ENCODE measurements at regions not wholly inside any gene's neighbourhood (a gene's known extent, or its start where the extent isn't known, plus 50 kb on each side); places are given as distances from the start of the nearest gene placed in this dataset.
"Not testable (repeated sequence)": the region's sequence is repeated elsewhere in the genome, so short reads cannot be mapped to it uniquely, and the experiment has no call there.

DNA sequence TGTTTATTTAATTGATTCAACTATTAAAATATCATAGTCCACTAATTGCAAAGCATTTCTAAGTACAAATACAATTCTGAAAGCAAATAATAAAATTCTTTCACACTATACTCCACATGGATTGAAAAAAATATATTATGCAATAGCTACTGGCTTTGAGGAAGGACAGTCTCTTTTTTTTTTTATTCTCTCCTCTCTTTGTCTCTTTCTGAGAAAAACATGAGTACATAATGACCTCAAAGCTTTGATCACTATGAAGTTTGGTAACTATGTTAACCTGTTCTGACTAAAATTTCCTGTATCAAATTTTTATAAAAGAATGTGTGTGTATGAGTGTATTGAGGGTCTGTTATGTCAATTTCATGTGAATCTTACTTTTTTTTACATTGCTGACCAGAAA lies 96.2 kb downstream of the RGS2 start:
- peak; percentile 39 for DNase-seq (ENCODE audit: low read depth)

DNA sequence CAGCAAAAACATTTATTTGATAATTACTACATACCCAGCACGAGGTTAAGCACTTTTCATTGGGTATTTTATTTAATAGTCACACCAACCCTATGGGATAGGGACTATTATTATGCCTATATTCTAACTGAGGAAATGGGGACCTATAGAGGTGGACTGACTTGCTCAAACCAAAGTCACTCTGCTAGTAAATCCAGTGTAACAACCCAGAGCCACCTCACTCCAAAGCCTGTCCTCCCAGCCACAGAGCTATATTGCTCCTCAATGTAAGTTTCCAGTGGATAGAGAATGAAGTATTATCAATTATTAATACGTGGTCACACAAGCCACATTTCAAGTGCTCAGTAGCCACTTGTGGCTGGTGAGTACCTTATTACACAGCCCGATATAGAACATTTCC lies 97.5 kb downstream of the RGS2 start:
- DNase-seq (ENCODE audit: low read depth) = no peak

DNA sequence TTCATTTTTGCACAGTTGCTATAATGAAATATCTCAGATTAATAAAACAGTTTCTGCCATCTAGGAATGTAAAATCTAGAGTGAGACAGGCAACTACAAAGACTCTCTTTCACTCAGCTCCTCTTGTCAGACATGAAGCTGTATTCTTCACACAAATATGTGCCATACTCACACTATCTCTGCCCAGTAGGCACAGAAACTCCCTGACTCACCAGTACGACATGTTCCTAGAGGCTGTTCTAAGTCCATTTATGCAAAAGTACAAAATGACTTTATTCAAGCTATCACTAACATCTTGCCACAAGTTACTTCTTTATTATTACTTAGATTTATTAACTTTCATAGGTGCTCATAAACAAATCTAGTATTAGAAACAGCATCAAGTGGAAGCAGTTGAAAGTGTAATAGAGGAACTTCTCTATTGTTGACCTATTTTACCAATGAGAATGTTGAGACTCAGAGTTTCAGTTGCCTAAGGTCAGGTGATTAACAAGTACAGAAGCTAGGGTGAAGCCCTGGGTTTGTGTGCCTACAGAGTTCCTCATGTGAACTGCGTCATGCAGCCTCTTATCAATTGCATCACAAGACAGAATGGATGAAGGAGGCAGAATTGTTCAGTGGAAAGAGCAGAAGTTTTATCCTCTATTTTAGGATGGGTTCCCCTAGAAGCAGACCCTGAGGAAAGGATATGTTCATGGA lies 98.9 kb downstream of the RGS2 start:
- DNase-seq (ENCODE audit: low read depth) = peak; percentile 92

- not testable (repeated sequence) for DNase-seq (ENCODE audit: low read depth)
Measured at GRCh38 chr1:192911896-192912656, 103.2 kb downstream of the RGS2 start.

DNA sequence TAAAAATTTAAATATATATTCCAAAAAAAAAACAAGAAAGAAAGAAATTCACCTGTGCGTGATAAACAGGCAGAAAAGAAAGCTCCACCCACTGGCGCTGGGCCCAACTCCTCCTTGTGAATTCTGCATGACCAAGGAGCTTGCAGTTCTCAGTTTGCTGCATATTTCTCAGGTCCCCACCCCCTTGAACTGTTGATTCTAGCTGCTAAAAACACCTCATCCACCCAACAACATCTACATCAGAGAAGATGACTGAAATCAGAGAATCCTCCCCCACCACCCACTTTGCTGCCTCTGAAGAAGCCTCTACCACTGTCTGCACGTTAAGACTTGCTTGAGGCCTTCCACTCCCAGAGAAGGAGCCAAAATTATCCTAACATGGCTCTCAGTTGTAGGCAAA lies 104.8 kb downstream of the RGS2 start:
- DNase-seq (ENCODE audit: low read depth) = no peak

GRCh38 chr1:192914092-192914491 lies 105.3 kb downstream of the RGS2 start:
- peak; percentile 34 for DNase-seq (ENCODE audit: low read depth)

GRCh38 chr1:192914696-192915095 lies 105.9 kb downstream of the RGS2 start:
- no peak for DNase-seq (ENCODE audit: low read depth)

GRCh38 chr1:192916021-192916420 lies 107.2 kb downstream of the RGS2 start:
- DNase-seq (ENCODE audit: low read depth) = no peak

GRCh38 chr1:192918259-192918658 lies 109.4 kb downstream of the RGS2 start:
- DNase-seq (ENCODE audit: low read depth) = no peak

DNA sequence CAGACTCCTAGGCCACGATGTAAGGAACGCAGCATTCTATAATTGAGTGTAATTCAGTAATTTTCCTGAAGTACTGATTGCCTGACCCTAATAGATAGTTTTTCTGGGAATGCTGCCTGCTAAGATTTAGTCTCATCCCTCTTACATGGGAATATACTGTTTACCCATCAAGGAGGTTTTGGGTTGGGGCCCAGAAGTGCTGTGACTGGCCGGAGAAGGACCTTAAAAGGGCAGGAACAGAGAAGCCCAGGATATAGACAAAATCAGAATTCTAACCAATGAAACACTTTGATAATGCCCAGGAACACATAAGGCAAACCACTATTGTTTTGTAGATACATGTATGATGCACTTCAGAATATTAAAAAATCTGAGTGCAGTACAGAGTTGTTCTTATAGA lies 111.6 kb downstream of the RGS2 start:
- DNase-seq (ENCODE audit: low read depth) = no peak

DNA sequence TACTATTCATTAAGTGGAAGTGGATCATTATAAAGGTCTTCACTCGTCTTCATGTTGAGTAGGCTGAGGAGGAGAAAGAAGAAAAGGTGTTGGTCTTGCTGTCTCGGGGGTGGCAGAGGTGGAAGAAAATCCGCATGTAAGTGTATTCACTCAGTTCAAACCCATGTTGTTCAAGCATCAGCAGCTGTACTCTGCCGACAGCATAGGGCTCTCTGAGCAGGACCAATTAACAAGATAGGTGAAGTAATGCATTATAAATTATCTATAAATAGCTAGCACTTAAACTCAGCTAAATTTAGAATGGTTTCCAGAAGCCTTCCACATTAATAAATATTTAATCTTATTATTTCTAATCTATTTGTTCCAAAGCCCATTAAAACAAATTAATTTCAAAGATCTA lies 116.8 kb downstream of the RGS2 start:
- DNase-seq (ENCODE audit: low read depth) = no peak

GRCh38 chr1:192926736-192927135 lies 117.9 kb downstream of the RGS2 start:
- DNase-seq (ENCODE audit: low read depth) = no peak

DNA sequence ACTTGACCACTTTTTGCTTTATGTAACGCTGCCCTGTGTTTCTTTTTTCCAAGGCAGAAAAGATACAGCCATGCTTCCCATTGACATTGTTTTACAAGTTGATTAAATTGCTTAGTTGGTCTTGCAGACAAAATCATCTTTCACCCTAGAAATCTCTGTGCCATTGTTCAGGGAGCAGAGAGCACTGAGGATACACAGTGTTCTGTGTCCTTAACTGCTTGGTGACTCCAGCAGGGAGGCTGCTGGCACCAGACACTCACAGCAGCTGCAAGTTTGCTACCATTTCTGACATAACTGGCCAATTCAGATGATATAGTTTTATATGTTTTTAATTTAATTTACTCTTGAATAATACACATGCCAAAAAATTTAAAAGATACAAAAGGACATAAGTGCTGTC lies 118.7 kb downstream of the RGS2 start:
- DNase-seq (ENCODE audit: low read depth) = no peak

- no peak for DNase-seq (ENCODE audit: low read depth)
Measured at GRCh38 chr1:192929597-192929996, 120.8 kb downstream of the RGS2 start.

DNA sequence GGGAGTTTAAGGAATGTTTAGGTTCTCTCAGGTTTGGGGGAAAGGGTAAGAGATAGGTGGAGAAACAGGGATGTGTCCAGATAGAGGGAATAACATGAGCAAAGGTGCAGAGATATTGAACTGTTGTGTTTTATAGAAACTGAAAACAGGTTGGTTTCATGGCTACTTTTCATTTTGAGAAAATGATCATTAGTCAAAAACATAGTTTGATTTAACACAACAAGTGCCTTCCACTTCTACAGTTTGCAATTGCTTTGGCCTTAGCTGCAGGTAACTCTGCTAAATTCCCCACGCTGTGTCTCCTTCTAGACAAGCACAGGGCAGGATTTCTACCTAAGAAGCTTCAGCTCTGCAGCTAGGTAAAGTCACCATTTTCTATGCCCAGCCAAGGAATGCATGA lies 124.9 kb downstream of the RGS2 start:
- DNase-seq (ENCODE audit: low read depth) = no peak

- peak; percentile 47 for DNase-seq (ENCODE audit: low read depth)
Measured at GRCh38 chr1:192936313-192937018, 122.7 kb downstream of the UCHL5 start.

GRCh38 chr1:192937128-192937527 lies 122.0 kb downstream of the UCHL5 start:
- DNase-seq (ENCODE audit: low read depth) = no peak

DNA sequence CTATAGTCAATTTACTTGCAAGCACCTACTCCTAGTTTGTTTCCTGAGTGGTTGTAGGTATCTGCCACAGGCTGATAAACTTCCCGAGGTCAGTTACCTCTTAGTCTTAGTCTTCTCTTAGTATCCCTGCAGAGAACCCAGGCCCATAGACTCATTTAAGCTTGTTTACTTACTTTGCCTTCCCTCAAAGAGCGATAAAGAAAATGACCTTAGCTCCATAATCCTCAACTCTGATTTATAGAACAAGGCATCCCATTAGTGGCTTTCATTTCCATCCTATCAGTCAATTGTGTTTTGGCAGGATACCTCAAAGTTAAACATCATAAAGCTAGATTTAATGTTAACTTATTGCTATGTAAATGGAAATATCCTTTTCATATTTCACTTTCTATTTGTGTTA lies 119.7 kb downstream of the UCHL5 start:
- DNase-seq (ENCODE audit: low read depth) = no peak

DNA sequence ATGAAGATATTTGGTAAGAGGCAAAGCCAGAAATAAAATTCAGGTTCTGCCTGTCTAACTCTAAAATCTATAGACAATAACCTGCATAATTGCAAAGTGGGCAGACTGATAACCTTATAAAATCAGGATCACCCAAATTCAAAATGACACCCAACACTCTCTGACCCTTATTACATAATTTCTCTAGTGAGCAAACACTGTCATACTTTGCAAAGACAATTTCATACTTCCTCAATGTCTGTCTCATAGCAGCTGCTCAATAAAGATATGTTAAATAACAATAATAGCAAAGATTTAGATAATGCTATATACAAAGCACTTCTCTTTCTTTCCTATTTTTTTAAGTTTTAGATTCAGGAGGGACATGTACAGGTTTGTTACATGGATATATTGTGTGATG lies 118.5 kb downstream of the UCHL5 start:
- no peak for DNase-seq (ENCODE audit: low read depth)

DNA sequence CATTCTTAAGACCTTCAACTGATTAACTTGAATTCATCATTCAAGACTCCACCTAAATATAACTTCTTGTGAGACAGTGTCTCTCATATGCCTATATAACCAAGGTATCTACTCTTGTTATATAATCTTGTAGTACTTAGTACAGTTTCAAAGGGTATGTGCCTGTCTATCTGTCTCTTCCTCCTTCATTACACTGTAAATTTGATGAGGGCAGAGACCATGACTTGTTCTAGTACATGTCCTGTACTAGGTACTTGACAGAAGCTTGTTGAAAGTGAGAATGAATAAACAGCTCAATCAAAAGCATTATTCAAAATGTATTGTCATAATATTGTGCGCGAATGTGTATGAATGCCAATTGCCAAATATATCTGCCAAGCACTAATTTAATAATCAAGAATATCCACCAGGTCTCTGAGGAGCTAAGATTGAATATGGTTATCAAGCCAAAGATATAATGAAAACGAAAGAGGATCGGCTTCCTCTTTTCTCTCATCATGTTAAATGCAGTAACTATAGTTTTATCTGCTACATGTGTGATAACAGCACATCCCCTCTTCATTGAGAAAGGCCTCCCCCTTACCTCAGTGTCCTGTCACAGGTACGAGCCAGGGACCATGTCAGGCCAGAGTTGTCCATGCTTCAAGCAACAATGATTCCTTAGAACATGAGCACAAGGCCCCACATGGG lies 117.3 kb downstream of the UCHL5 start:
- DNase-seq (ENCODE audit: low read depth) = no peak

- peak; percentile 71 for DNase-seq (ENCODE audit: low read depth)
Measured at GRCh38 chr1:192943108-192943507, 116.1 kb downstream of the UCHL5 start.

DNA sequence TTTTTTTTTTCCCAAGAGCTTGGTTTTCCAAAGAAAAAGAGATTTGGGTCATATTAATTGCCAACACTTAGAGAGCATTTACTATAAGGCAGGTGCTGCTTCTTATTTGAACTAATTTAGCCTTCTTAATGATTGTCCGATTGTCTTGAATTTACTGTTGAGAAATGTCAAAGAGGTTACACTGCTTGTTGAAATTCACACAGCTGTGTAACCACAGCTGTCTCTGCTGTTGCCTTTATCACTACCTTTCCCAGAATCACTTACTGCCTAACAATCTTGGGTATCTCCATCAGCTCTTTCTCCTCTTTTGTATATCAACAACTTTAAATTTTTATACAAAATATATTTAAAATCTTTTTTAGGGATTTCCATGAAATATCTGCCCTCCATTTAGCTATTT lies 115.6 kb downstream of the UCHL5 start:
- peak; percentile 35 for DNase-seq (ENCODE audit: low read depth)
